Mucosa of stomach (tissue), 1 donor: ENCODE measurements at regions not wholly inside any gene's neighbourhood (a gene's known extent, or its start where the extent isn't known, plus 50 kb on each side); places are given as distances from the start of the nearest gene placed in this dataset.

ENCODE experiments used
- H3K27me3 ChIP-seq: one replicate; pipeline ENCODE4 v1.7.0; 2013; ENCODE audit warnings: mild to moderate bottlenecking, low read length; ENCODE audit not compliant: control insufficient read depth, insufficient read depth
- H3K36me3 ChIP-seq: one replicate; pipeline ENCODE4 v1.7.0; 2013; ENCODE audit warnings: low read length; ENCODE audit not compliant: control insufficient read depth, insufficient read depth
- H3K4me1 ChIP-seq: one replicate; pipeline ENCODE4 v1.7.0; 2013; ENCODE audit warnings: mild to moderate bottlenecking, low read length; ENCODE audit not compliant: control insufficient read depth, insufficient read depth
- H3K4me3 ChIP-seq: one replicate; pipeline ENCODE4 v1.7.0; 2013; ENCODE audit warnings: low read length
- H3K9ac ChIP-seq: one replicate; pipeline ENCODE4 v1.7.0; 2013; ENCODE audit warnings: mild to moderate bottlenecking, low read length, moderate library complexity
- H3K9me3 ChIP-seq: one replicate; pipeline ENCODE4 v1.7.0; 2013; ENCODE audit warnings: mild to moderate bottlenecking, low read length, moderate library complexity; ENCODE audit not compliant: control insufficient read depth
- donor health status: Pancreatic carcinoma.

DNA sequence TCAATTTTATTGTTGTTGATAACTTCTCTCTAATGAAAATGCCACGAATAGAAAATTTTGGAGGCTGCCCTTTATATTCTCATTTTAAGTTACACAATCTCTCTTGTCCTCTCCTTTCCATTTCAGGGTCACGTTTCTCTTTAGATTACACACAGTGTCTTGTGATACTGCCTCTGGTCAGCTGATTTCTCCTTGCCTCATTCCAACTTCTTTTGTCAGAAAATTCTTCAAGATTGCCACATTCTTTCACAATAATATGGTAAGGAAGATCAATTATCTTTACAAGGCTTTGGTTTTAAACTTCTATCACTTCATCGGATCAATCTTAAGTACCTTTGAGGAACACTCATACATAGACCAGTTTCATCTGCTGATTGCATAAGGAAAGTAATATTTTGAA lies 370.3 kb downstream of the RFPL4B start:
- Histone ChIP-seq H3K27me3 (no peaks in the 10 kb centered on the region), H3K36me3 (no peaks in the 10 kb centered on the region), H3K9me3 (no peaks in the 10 kb centered on the region), H3K9ac (no peak overlapping the region), H3K4me3 (no peak overlapping the region), H3K4me1 (no peaks in the 10 kb centered on the region)

DNA sequence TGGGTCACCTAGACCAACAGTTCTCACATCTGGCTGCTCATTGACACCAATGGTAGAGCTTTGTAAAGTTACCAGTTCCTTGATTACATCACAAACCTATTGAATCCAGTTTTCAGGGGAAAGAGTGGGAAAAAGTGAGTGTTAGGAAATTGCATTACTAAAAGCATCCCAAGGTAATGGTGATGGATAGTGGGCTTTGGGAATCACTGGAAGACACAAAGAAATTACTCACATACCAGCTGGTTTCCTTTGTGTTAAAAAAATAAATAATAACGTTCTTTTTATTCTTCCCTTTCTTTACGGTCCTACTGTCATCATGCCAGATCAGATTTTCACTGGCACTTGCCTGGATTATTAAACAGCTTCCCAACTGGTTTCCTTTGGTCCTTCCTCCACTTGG lies 370.7 kb downstream of the RFPL4B start:
- Histone ChIP-seq H3K9ac (no peak overlapping the region), H3K27me3 (no peaks in the 10 kb centered on the region), H3K9me3 (no peaks in the 10 kb centered on the region), H3K4me1 (no peaks in the 10 kb centered on the region), H3K36me3 (no peaks in the 10 kb centered on the region), H3K4me3 (no peak overlapping the region)

GRCh38 chr6:112725541-112726085 lies 378.5 kb downstream of the RFPL4B start:
- Histone ChIP-seq H3K36me3 (no peaks in the 10 kb centered on the region), H3K4me1 (no peaks in the 10 kb centered on the region), H3K4me3 (no peak overlapping the region), H3K9ac (no peak overlapping the region), H3K27me3 (no peaks in the 10 kb centered on the region), H3K9me3 (no peaks in the 10 kb centered on the region)

GRCh38 chr6:112735129-112735528 lies 388.0 kb downstream of the RFPL4B start:
- Histone ChIP-seq H3K4me3 (no peak overlapping the region), H3K9me3 (no peaks in the 10 kb centered on the region), H3K27me3 (no peaks in the 10 kb centered on the region), H3K4me1 (no peaks in the 10 kb centered on the region), H3K9ac (no peak overlapping the region), H3K36me3 (no peaks in the 10 kb centered on the region)

DNA sequence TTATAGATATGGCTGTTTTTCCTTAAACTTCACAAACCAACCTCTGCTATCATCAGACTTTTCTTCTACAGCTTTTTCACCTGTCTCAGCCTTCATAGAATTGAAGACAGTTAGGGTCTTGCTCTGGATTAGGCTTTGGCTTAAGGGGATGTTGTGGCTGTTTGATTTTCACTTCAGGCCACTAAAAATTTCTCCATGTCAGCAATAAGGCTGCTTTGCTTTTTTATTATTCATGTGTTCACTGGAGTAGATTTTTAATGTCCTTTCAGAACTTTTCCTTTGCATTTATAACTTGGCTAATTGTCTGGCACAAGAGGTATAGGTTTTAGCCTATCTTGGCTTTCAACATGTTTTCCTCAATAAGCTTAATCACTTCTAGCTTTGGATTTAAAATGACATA lies 392.6 kb downstream of the RFPL4B start:
- no peak overlapping the region for H3K4me3 ChIP-seq
- no peaks in the 10 kb centered on the region for H3K27me3 ChIP-seq
- H3K4me1 ChIP-seq, result no peaks in the 10 kb centered on the region
- H3K36me3 ChIP-seq, result no peaks in the 10 kb centered on the region
- no peak overlapping the region for H3K9ac ChIP-seq
- no peaks in the 10 kb centered on the region for H3K9me3 ChIP-seq

GRCh38 chr6:112743323-112743722 lies 396.2 kb downstream of the RFPL4B start:
- Histone ChIP-seq H3K9me3 (no peaks in the 10 kb centered on the region), H3K9ac (no peak overlapping the region)

DNA sequence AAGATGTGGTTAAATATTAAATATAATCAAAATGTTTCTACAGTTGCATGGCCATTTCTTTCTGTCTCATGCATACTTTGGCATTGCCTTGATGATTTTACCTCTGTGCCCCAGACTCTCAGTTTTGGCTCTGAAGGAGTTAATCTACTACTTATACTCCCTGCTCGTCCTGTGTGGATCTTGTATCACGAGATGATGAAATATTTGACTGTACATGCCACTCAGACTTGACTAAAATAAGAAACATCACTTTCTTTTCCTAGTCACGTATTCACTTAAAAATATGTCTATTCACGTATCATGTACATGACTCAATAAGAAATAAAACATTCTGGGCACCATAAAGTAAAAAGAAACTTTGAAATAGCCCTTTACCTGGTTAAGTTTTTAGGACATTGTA lies 397.7 kb downstream of the RFPL4B start:
- H3K9me3 ChIP-seq, result no peaks in the 10 kb centered on the region
- H3K9ac ChIP-seq, result no peak overlapping the region
- H3K27me3 ChIP-seq, result no peaks in the 10 kb centered on the region
- H3K4me3 ChIP-seq, result no peak overlapping the region
- H3K36me3 ChIP-seq, result no peaks in the 10 kb centered on the region
- no peaks in the 10 kb centered on the region for H3K4me1 ChIP-seq

More at GRCh38 chr6:112743323-112743722, 396.2 kb downstream of the RFPL4B start:
- Histone ChIP-seq H3K4me1 (no peaks in the 10 kb centered on the region), H3K36me3 (no peaks in the 10 kb centered on the region), H3K4me3 (no peak overlapping the region), H3K27me3 (no peaks in the 10 kb centered on the region)

- H3K36me3 ChIP-seq, result no peaks in the 10 kb centered on the region
- no peaks in the 10 kb centered on the region for H3K9me3 ChIP-seq
- no peak overlapping the region for H3K9ac ChIP-seq
- H3K4me1 ChIP-seq, result no peaks in the 10 kb centered on the region
- H3K27me3 ChIP-seq, result no peaks in the 10 kb centered on the region
- H3K4me3 ChIP-seq, result no peak overlapping the region
Measured at GRCh38 chr6:112745765-112746164, 398.6 kb downstream of the RFPL4B start.

GRCh38 chr6:112749673-112750072 lies 402.5 kb downstream of the RFPL4B start:
- H3K36me3 ChIP-seq, result no peaks in the 10 kb centered on the region
- H3K9me3 ChIP-seq, result no peaks in the 10 kb centered on the region
- no peaks in the 10 kb centered on the region for H3K27me3 ChIP-seq
- H3K4me3 ChIP-seq, result no peak overlapping the region
- no peak overlapping the region for H3K9ac ChIP-seq
- H3K4me1 ChIP-seq, result no peaks in the 10 kb centered on the region

DNA sequence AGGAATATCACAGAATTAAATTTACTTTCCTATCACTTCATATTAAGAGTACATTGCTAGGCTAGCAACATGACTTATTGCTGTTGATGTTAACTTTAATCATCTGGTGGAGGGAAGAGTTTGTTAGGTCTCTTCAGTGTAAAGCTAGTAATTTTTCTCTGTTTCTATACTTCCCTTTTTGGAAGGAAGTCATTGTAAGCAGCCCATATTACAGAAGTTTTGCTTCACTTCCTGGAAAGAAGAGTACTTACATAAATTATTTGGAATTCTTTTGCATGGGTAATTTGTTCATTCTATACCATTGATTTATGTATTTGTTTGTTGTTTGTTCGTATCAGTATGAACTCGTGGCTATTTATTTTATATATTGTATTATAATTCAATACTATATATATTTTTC lies 405.2 kb downstream of the RFPL4B start:
- no peaks in the 10 kb centered on the region for H3K9me3 ChIP-seq

GRCh38 chr6:112752791-112753190 lies 405.7 kb downstream of the RFPL4B start:
- Histone ChIP-seq H3K4me1 (no peaks in the 10 kb centered on the region), H3K9me3 (no peaks in the 10 kb centered on the region), H3K36me3 (no peaks in the 10 kb centered on the region), H3K4me3 (no peak overlapping the region), H3K27me3 (no peaks in the 10 kb centered on the region), H3K9ac (no peak overlapping the region)

More for the DNA sequence above, 405.2 kb downstream of the RFPL4B start:
- Histone ChIP-seq H3K36me3 (no peaks in the 10 kb centered on the region), H3K4me3 (no peak overlapping the region), H3K27me3 (no peaks in the 10 kb centered on the region), H3K4me1 (no peaks in the 10 kb centered on the region), H3K9ac (no peak overlapping the region)

- H3K9me3 ChIP-seq, result no peaks in the 10 kb centered on the region
- no peak overlapping the region for H3K9ac ChIP-seq
- no peak overlapping the region for H3K4me3 ChIP-seq
- H3K27me3 ChIP-seq, result no peaks in the 10 kb centered on the region
- H3K36me3 ChIP-seq, result no peaks in the 10 kb centered on the region
- no peaks in the 10 kb centered on the region for H3K4me1 ChIP-seq
Measured at GRCh38 chr6:112760831-112761230, 413.7 kb downstream of the RFPL4B start.

GRCh38 chr6:112761740-112762139 lies 414.6 kb downstream of the RFPL4B start:
- no peak overlapping the region for H3K4me3 ChIP-seq
- H3K4me1 ChIP-seq, result no peaks in the 10 kb centered on the region
- no peaks in the 10 kb centered on the region for H3K27me3 ChIP-seq
- H3K9me3 ChIP-seq, result no peaks in the 10 kb centered on the region
- H3K9ac ChIP-seq, result no peak overlapping the region
- H3K36me3 ChIP-seq, result no peaks in the 10 kb centered on the region
